NT2/D1 (cell line): ENCODE measurements at regions not wholly inside any gene's neighbourhood (a gene's known extent, or its start where the extent isn't known, plus 50 kb on each side); places are given as distances from the start of the nearest gene placed in this dataset.

Experiments used
- SUZ12 ChIP-seq: IDR thresholded peaks from 2 replicates; pipeline ENCODE4 v1.6.1; 2011; ENCODE audit not compliant: insufficient read length, insufficient read depth; ENCODE audit errors: extremely low read depth
- YY1 ChIP-seq: IDR thresholded peaks from 2 replicates; pipeline ENCODE4 v1.6.1; 2011; ENCODE audit not compliant: insufficient read length, insufficient read depth
- ZNF274 ChIP-seq: IDR thresholded peaks from 2 replicates; pipeline ENCODE4 v1.6.1; 2011; ENCODE audit warnings: mild to moderate bottlenecking, low read depth, low read length

GRCh38 chr5:36418152-36418979 lies 116.7 kb upstream of the RANBP3L start:
- TF ChIP-seq YY1: no peak
- no peak for TF ChIP-seq SUZ12
- no peak for TF ChIP-seq ZNF274
